HK-2 (cell line): ENCODE measurements at regions not wholly inside any gene's neighbourhood (a gene's known extent, or its start where the extent isn't known, plus 50 kb on each side); places are given as distances from the start of the nearest gene placed in this dataset.
"Not testable (repeated sequence)": the region's sequence is repeated elsewhere in the genome, so short reads cannot be mapped to it uniquely, and the experiment has no call there.

Source experiments
- DNase-seq: peaks from one replicate; pipeline ENCODE4 v3.0.0-alpha.2; 2018; ENCODE audit not compliant: unreplicated experiment

GRCh38 chr15:87579537-87579936 is 677.0 kb downstream of the NTRK3 start:
- DNase-seq = no peak

- DNase-seq = no peak
These were observed 677.8 kb downstream of the NTRK3 start for GRCh38 chr15:87578776-87579175.

DNA sequence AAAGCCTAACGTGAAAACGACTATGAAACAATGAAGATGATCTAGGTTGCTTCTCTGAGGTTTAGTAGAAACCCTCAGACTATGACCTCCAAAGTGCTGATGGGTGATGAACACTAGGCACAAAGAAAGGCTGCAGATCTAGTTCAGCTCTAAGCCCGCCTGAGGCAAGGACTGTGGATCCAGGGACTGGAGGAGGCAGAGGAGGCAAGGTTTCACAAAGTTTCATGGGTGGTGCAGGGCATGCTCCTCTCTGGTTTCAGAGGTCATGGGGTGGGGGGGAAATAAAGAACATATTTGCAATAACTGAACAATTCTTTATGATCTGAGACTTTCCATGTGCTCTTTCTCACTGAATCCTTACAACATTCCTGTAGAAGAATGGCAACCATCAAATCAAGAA is 679.2 kb downstream of the NTRK3 start:
- no peak for DNase-seq

- no peak for DNase-seq
These were observed 679.9 kb downstream of the NTRK3 start for GRCh38 chr15:87576486-87577176.

DNA sequence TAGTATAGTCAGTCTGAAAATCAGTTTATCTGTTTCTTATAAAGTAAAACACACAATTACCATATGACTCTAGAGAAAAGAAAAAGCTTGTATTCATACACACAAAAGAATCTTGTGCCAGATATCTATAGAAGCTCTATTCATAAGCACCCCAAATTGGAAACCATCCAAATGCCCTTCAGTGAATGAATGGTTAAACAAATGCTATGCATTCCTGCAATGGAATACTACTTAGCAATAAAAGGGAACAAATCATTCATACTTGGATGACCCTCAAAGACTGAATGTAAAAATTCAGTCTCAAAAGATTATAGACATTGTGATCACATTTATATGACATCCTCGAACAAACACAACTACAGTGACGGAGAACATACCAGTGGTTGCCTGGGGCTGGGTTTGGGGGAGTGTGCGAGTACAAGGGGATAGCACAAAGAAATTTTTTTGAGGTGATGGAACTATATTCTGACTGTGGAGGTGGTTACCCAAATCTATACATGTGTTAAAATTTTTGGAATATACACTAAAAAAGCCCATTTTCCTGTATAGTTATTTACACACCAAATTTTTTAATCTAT is 680.6 kb downstream of the NTRK3 start:
- no peak for DNase-seq

DNA sequence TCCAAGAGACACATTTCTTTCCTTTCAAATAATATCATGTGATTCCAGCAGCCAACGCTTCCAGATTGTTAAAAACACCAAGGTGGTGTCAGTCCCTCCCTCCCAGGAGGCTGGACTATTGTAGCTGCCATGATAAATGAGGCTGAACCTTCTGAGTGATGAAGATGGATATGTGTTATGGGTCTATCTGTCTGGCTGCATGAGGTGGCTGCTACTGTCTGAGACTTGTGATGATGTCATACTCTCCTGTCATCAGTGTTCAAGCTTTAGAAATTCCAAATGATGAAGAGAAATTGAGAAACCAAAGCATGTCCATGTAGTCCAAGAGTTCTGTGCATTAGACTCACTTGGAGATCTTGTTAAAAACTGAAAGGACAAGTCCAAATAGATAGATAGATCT is 683.0 kb downstream of the NTRK3 start:
- no peak for DNase-seq

GRCh38 chr15:87573039-87573438 is 683.5 kb downstream of the NTRK3 start:
- DNase-seq = no peak

GRCh38 chr15:87572381-87572910 is 684.1 kb downstream of the NTRK3 start:
- DNase-seq = no peak

DNA sequence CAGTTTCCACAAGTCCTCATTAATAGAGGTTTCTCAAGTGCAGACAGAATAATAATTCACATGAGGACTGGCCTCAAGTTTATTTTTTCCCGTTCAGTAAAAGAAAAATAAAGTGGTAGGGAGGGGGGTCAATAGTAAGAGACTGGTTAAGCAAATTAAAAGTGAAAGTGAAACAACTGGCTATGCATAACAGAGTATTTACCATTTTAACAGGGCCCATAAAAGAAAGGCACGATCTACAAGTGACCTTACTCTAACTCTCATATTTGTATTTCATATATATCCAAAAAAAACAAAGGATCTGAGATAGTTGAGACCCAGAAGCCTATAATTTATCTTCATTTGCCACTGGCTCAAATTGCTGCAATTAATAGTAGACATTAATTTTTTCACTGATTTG is 686.3 kb downstream of the NTRK3 start:
- no peak for DNase-seq

DNA sequence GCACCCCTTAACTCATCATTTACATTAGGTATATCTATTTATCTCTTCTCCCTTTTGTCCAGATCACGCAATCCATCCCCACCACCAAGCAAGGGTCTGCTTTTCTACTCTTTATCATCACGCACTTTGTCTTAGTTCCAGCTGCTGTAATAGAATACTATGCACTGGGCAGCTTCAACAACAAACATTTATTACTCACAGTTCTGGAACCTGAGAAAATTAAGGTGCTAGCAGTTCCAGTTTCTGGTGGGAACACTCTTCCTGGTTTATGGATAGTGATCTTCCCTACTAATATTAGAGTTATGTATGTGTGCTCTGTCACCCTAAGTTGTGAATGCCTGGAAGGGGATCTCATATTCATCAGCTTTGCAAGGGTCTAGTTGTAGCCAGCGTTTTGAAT is 687.0 kb downstream of the NTRK3 start:
- DNase-seq = no peak

- no peak for DNase-seq
These were observed 689.0 kb downstream of the NTRK3 start for GRCh38 chr15:87567406-87568030.

DNA sequence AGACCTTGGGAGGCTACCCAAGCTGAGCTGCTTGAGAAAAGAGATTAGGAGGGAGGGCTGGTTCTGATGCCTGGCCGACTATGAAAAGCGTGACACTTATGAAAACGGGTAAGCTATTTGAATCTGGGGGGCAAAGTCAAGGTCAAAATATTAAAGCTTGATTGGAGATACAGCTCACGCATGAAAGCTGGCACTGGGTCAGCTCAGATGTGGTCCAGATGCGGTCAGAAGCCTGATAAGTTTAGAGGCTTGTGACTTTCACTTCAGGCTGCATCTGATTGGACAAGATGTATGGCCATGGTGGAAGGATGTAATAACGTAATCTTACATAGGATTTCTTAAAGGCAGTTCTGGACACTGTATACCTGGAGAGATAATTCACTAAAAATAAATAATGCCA is 690.3 kb downstream of the NTRK3 start:
- no peak for DNase-seq

DNA sequence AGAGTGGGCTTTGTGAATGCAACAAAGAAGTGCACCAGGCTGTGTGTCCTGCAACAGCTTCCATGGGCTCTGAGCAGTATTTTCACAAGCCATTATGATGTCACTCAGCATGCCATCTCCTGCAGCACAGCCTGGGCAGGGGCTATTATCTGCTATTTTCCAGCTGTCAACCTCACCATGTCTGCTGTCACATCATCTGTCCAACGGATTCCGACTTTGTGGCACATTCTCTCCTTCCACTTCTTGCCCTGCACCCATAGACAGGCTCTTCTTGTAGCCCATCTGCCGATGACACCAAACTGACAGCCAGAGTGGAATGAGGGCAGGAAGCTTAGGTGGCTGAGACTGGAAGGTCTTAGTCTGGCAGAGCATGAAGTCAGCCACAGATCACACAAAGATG is 691.9 kb downstream of the NTRK3 start:
- no peak for DNase-seq

DNA sequence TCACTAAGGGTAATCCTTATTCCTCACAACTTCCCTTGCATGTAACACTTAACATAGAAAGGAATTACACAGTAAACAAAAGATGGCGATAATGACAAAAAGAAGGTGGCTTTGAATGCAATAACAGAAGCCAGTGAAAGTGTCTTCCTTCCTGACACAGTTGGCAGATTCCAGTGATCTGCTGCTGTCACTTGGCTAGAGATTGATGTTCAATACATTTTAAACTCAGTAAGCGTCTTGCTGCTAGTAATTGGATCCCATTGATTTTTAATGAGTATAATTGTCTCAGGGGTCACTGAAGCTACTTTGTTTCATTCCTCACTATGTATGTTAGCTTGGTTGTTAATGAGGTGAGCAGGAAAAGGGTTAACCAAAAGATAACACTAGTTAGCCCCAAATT is 692.7 kb downstream of the NTRK3 start:
- no peak for DNase-seq

DNA sequence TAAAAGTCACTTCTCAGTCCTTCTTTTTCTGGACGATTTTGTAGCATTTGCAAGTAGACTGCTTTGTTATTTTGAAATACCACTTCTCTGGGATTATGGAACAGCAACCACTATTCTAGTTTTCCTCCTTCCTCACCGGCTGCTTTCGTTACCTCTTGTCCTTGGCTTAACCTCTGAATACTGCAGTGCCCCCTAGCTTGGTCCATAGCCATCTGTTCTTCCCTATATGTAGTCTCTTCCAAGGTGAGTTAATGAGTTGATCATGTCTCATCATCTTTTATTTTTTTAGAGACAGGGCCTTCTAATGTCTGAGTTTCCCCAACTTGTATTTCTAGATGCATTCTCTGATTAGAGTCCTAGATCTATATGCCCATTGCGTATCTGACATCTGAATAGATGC is 694.3 kb downstream of the NTRK3 start:
- no peak for DNase-seq

DNA sequence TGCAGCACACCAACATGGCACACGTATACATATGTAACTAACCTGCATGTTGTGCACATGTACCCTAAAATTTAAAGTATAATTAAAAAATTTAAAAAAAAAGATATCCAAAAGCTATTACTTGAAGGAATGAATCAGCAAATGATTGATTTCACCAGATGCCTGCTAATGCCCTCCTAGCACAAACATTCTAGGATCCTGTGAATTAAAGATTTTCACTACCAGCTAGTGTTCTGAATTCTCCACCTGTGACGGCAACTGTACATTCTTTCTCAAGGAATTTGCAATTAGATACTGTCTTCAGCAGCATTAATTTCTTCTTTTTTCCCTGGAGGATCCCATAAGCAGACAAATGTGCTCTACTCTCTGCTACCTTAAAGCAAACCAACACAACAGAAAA is 694.9 kb downstream of the NTRK3 start:
- no peak for DNase-seq

- no peak for DNase-seq
These were observed 698.7 kb downstream of the NTRK3 start for GRCh38 chr15:87557881-87558280.

- DNase-seq = no peak
These were observed 699.7 kb downstream of the NTRK3 start for GRCh38 chr15:87556886-87557285.

DNA sequence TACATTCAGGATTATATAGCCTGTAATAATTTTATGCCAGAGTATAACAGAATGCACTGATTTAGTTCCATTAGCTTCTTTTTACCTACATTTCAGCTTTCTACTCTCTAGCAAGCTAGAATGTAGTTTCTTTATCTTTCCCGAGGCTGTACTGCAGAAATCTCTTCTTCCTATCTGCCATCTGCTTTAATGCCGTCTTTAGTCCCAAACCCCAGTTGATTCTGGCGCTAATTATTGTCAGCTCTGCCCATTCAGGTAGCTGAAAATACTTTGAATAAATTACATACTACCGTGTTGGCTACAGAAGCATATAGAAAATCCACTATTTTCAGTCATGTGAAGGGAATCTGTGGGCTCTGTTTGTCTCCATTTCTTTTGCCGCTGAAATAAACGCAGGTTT is 706.7 kb downstream of the NTRK3 start:
- DNase-seq = no peak

GRCh38 chr15:87549296-87549695 is 707.2 kb downstream of the NTRK3 start:
- no peak for DNase-seq

DNA sequence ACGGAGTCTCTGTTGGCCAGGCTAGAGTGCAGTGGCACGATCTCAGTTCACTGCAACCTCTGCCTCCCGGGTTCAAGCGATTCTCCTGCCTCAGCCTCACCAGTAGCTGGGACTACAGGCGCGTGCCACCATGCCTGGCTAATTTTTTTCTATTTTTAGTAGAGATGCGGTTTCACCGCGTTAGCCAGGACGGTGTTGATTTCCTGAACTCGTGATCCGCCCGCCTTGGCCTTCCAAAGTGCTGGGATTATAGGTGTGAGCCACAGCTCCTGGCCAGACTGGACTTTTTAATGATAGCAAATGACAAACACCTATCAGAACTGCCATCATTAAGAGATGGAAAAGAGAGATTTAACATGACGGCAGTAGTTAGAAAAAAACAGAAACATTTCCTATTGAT is 707.9 kb downstream of the NTRK3 start:
- not testable (repeated sequence) for DNase-seq

- DNase-seq = no peak
These were observed 708.9 kb downstream of the NTRK3 start for GRCh38 chr15:87547470-87548181.
